GM23338 (cell line): ENCODE measurements at regions not wholly inside any gene's neighbourhood (a gene's known extent, or its start where the extent isn't known, plus 50 kb on each side); places are given as distances from the start of the nearest gene placed in this dataset.

Experiments used
- ATAC-seq: fragments of 200-7000 bp; cut with Tn5 transposase; 3 replicates; pipeline ENCODE4 v1.9.1; 2020
- DNase-seq: peaks from one replicate; pipeline ENCODE4 v3.0.0-alpha.2; 2015; ENCODE audit warnings: low spot score
- H2AFZ ChIP-seq: fragments of 200-600 bp; sonication (generic); 2 replicates; pipeline ENCODE4 v1.8.0; 2016; ENCODE audit warnings: antibody characterized with exemption, mild to moderate bottlenecking, moderate library complexity
- H3F3A ChIP-seq: fragments of 200-600 bp; sonication (generic); replicated peaks from 2 replicates; pipeline ENCODE4 v1.8.0; 2017; ENCODE audit warnings: antibody characterized with exemption, mixed run types, low read depth
- H3K27ac ChIP-seq: fragments of 200-600 bp; sonication (generic); 2 replicates; pipeline ENCODE4 v1.6.1; 2016; ENCODE audit warnings: low read depth
- H3K27me3 ChIP-seq: fragments of 200-600 bp; sonication (generic); 2 replicates; pipeline ENCODE4 v1.8.0; 2016; ENCODE audit warnings: mild to moderate bottlenecking, mixed run types, moderate library complexity; ENCODE audit not compliant: insufficient read depth
- H3K36me3 ChIP-seq: fragments of 200-600 bp; sonication (generic); 2 replicates; pipeline ENCODE4 v1.8.0; 2016; ENCODE audit warnings: mild to moderate bottlenecking; ENCODE audit not compliant: insufficient read depth
- H3K4me1 ChIP-seq: fragments of 200-600 bp; sonication (generic); 2 replicates; pipeline ENCODE4 v1.8.0; 2016; ENCODE audit warnings: mild to moderate bottlenecking, moderate library complexity; ENCODE audit not compliant: insufficient read depth
- H3K4me2 ChIP-seq: fragments of 200-600 bp; sonication (generic); 2 replicates; pipeline ENCODE4 v1.7.1; 2017; ENCODE audit warnings: mixed run types
- H3K4me3 ChIP-seq: fragments of 200-600 bp; sonication (generic); 2 replicates; pipeline ENCODE4 v1.6.1; 2016; ENCODE audit warnings: mixed run types
- H3K79me2 ChIP-seq: fragments of 200-600 bp; sonication (generic); replicated peaks from 2 replicates; pipeline ENCODE4 v1.8.0; 2017; ENCODE audit warnings: mild to moderate bottlenecking; ENCODE audit not compliant: insufficient read depth
- H3K9me2 ChIP-seq: fragments of 200-600 bp; sonication (generic); 2 replicates; pipeline ENCODE4 v1.8.0; 2017; ENCODE audit not compliant: insufficient read depth
- H4K20me1 ChIP-seq: fragments of 200-600 bp; sonication (generic); replicated peaks from 2 replicates; pipeline ENCODE4 v1.8.0; 2017; ENCODE audit warnings: mild to moderate bottlenecking; ENCODE audit not compliant: insufficient read depth
- H3K27ac Mint-ChIP-seq: 2 replicates; pipeline ENCODE4 v1.8.0; 2020; ENCODE audit warnings: inconsistent platforms, mild to moderate bottlenecking, moderate library complexity, mixed read lengths
- H3K27me3 Mint-ChIP-seq: 3 replicates; pipeline ENCODE4 v1.8.0; 2022; ENCODE audit warnings: low read depth, mild to moderate bottlenecking, moderate library complexity, mixed read lengths, inconsistent platforms; ENCODE audit not compliant: insufficient read depth, poor library complexity
- H3K36me3 Mint-ChIP-seq: 3 replicates; pipeline ENCODE4 v1.8.0; 2021; ENCODE audit warnings: low read depth, mild to moderate bottlenecking, inconsistent platforms, moderate library complexity, mixed read lengths
- H3K4me1 Mint-ChIP-seq: 3 replicates; pipeline ENCODE4 v1.8.0; 2020; ENCODE audit warnings: mild to moderate bottlenecking, inconsistent platforms, mixed read lengths
- H3K4me3 Mint-ChIP-seq: 3 replicates; pipeline ENCODE4 v1.8.0; 2021; ENCODE audit warnings: moderate library complexity, mild to moderate bottlenecking, inconsistent platforms, mixed read lengths
- H3K9me3 Mint-ChIP-seq: 3 replicates; pipeline ENCODE4 v1.8.0; 2020; ENCODE audit warnings: moderate library complexity, mild to moderate bottlenecking, inconsistent platforms, mixed read lengths
- CREB1 ChIP-seq: fragments of 250-450 bp; sonication (Bioruptor Pico); IDR thresholded peaks from 2 replicates; pipeline ENCODE4 v1.5.0; 2020; ENCODE audit warnings: low read depth, mild to moderate bottlenecking, moderate library complexity
- EZH2 ChIP-seq: fragments of 200-600 bp; sonication (generic); IDR thresholded peaks from one replicate; pipeline ENCODE4 v1.8.0; 2017; ENCODE audit warnings: antibody characterized with exemption, mild to moderate bottlenecking, low read depth; ENCODE audit not compliant: unreplicated experiment
- EZH2phosphoT487 ChIP-seq: fragments of 200-600 bp; sonication (generic); IDR thresholded peaks from one replicate; pipeline ENCODE4 v1.8.1; 2018; ENCODE audit warnings: antibody characterized with exemption; ENCODE audit not compliant: unreplicated experiment
- JUNB ChIP-seq: IDR thresholded peaks from one replicate; pipeline ENCODE4 v1.6.1; 2016; ENCODE audit warnings: antibody characterized with exemption; ENCODE audit not compliant: unreplicated experiment
- NANOG ChIP-seq: IDR thresholded peaks from 2 replicates; pipeline ENCODE4 v1.6.1; 2016; ENCODE audit warnings: antibody characterized with exemption, borderline replicate concordance
- POLR2AphosphoS5 ChIP-seq: IDR thresholded peaks from 2 replicates; pipeline ENCODE4 v1.6.1; 2016; ENCODE audit warnings: antibody characterized with exemption, low read depth
- STAT1 ChIP-seq: IDR thresholded peaks from one replicate; pipeline ENCODE4 v1.6.1; 2016; ENCODE audit warnings: antibody characterized with exemption; ENCODE audit not compliant: unreplicated experiment
- ZNF114 ChIP-seq: fragments of 250-450 bp; sonication (Bioruptor Pico); IDR thresholded peaks from 2 replicates; pipeline ENCODE4 v1.5.0; 2020; ENCODE audit warnings: mild to moderate bottlenecking, moderate library complexity
- ZNF331 ChIP-seq: fragments of 250-450 bp; sonication (Bioruptor Pico); IDR thresholded peaks from 2 replicates; pipeline ENCODE4 v1.5.0; 2020; ENCODE audit warnings: low read depth, mild to moderate bottlenecking, moderate library complexity
- TF ChIP-seq, protein P1 (sequence below), 2 experiments: fragments of 200-600 bp in 1 of 2; sonication (generic) in 1 of 2; conservative IDR thresholded peaks; 2 replicates each; pipeline versions ENCODE4 v1.5.1 to v1.6.1; 2016 to 2017; ENCODE audit warnings: antibody characterized with exemption in 2 of 2, low read depth in 2 of 2, mild to moderate bottlenecking in 2 of 2, moderate library complexity in 1 of 2
- TF ChIP-seq, protein P2 (sequence below): IDR thresholded peaks from 2 replicates; pipeline ENCODE4 v1.6.1; 2016; ENCODE audit warnings: antibody characterized with exemption
- TF ChIP-seq, protein P3 (sequence below): IDR thresholded peaks from one replicate; pipeline ENCODE4 v1.6.1; 2018; ENCODE audit warnings: antibody characterized with exemption; ENCODE audit not compliant: unreplicated experiment
- TF ChIP-seq, protein P4 (sequence below): fragments of 250-450 bp; sonication (Bioruptor Pico); IDR thresholded peaks from 2 replicates; pipeline ENCODE4 v1.5.0; 2020; ENCODE audit warnings: mild to moderate bottlenecking, moderate library complexity

DNA sequence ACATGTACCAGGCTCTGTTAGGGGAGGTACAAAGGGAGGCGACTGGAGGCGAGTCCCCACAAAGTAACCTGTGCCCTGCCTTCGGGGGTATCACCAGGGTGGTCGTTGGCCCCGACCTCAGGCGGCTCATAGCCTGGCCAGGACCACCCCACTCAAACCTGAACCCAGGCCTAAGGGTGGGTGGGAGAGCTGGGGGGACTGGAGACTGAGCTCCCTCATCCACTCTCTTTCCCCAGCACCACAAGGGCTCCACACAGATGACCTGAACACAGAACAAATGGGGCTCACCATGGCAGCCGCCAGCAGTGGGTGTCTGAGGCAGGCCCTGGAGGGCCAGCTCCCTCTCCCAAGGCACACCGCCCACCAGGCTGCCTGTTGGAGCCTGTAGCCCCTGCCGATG is 120.6 kb upstream of the TNRC6C start (continued):
- TF ChIP-seq, protein P1, sequence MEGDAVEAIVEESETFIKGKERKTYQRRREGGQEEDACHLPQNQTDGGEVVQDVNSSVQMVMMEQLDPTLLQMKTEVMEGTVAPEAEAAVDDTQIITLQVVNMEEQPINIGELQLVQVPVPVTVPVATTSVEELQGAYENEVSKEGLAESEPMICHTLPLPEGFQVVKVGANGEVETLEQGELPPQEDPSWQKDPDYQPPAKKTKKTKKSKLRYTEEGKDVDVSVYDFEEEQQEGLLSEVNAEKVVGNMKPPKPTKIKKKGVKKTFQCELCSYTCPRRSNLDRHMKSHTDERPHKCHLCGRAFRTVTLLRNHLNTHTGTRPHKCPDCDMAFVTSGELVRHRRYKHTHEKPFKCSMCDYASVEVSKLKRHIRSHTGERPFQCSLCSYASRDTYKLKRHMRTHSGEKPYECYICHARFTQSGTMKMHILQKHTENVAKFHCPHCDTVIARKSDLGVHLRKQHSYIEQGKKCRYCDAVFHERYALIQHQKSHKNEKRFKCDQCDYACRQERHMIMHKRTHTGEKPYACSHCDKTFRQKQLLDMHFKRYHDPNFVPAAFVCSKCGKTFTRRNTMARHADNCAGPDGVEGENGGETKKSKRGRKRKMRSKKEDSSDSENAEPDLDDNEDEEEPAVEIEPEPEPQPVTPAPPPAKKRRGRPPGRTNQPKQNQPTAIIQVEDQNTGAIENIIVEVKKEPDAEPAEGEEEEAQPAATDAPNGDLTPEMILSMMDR (conservative IDR thresholded peaks at IDR 0.05; ENCODE audit: low read depth in 2 of 2), result no peak
- TF ChIP-seq STAT1, result no peak
- TF ChIP-seq, protein P2, sequence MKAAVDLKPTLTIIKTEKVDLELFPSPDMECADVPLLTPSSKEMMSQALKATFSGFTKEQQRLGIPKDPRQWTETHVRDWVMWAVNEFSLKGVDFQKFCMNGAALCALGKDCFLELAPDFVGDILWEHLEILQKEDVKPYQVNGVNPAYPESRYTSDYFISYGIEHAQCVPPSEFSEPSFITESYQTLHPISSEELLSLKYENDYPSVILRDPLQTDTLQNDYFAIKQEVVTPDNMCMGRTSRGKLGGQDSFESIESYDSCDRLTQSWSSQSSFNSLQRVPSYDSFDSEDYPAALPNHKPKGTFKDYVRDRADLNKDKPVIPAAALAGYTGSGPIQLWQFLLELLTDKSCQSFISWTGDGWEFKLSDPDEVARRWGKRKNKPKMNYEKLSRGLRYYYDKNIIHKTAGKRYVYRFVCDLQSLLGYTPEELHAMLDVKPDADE, result no peak
- no peak for TF ChIP-seq ZNF114 (CRISPR knock-in tag)
- TF ChIP-seq POLR2AphosphoS5, result no peak
- no peak for TF ChIP-seq EZH2phosphoT487
- no peak for TF ChIP-seq CREB1 (CRISPR knock-in tag)
- TF ChIP-seq ZNF331 (CRISPR knock-in tag), result no peak
- TF ChIP-seq, protein P3, sequence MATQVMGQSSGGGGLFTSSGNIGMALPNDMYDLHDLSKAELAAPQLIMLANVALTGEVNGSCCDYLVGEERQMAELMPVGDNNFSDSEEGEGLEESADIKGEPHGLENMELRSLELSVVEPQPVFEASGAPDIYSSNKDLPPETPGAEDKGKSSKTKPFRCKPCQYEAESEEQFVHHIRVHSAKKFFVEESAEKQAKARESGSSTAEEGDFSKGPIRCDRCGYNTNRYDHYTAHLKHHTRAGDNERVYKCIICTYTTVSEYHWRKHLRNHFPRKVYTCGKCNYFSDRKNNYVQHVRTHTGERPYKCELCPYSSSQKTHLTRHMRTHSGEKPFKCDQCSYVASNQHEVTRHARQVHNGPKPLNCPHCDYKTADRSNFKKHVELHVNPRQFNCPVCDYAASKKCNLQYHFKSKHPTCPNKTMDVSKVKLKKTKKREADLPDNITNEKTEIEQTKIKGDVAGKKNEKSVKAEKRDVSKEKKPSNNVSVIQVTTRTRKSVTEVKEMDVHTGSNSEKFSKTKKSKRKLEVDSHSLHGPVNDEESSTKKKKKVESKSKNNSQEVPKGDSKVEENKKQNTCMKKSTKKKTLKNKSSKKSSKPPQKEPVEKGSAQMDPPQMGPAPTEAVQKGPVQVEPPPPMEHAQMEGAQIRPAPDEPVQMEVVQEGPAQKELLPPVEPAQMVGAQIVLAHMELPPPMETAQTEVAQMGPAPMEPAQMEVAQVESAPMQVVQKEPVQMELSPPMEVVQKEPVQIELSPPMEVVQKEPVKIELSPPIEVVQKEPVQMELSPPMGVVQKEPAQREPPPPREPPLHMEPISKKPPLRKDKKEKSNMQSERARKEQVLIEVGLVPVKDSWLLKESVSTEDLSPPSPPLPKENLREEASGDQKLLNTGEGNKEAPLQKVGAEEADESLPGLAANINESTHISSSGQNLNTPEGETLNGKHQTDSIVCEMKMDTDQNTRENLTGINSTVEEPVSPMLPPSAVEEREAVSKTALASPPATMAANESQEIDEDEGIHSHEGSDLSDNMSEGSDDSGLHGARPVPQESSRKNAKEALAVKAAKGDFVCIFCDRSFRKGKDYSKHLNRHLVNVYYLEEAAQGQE, result no peak
- TF ChIP-seq EZH2, result no peak
- TF ChIP-seq JUNB, result no peak

DNA sequence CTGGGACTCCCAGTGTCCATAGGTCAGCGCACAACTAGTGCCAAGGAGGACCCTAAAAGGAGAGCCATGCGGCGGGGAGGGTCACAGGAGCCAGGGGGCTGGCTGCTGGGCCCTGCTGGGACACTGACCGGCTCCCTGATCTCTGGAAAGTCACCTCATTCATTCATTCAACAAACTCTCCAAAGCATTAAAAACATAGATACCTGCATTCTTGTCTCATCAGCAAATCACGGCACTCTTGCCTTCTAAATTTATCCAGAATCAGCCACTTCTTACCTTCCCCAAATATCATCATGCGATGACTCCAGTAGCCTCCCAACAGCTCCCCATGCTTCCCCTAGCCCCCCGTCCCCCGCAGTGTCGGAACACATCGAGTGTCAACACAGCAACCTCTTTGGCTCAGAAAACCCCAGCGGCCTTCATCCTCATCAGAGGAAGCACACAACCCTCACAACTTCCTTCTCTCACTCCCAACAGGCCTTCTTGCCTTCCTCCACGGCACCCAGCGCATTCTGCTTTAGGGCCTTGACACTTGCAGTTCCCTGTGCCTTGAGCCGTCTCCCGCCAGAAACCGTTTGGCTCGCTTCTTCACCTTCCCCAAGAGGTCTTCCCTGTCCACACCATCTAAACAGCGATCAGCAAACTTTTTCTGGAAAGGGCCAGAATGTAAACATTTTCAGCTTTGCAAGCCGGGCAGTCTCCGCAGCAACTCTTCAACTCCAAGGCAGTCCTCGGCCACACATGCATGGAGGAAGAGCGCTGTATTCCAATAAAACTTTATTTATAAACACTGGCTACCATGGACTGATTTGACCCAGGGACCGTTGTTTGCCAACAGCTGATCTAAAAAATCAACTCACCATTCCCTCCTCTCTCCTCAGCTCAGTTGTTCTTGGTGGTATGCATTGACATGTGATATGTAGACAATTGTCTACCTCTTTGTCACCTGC is 119.5 kb upstream of the TNRC6C start:
- H3K27me3 Mint-ChIP-seq, result peaks cover 11% of the 10 kb centered on the region
- ATAC-seq (no peak), DNase-seq (no peak)
- Histone ChIP-seq H2AFZ (no peak overlapping the region), H3F3A (no peaks in the 10 kb centered on the region), H3K27me3 (no peaks in the 10 kb centered on the region), H3K36me3 (no peaks in the 10 kb centered on the region), H3K4me3 (no peak overlapping the region), H3K27ac (no peak overlapping the region), H3K9me2 (no peaks in the 10 kb centered on the region), H3K4me1 (peaks cover 5% of the 10 kb centered on the region; the same call in 1 of the 2 replicates), H3K79me2 (no peaks in the 10 kb centered on the region), H3K4me2 (no peak overlapping the region), H4K20me1 (no peaks in the 10 kb centered on the region)
- peaks cover 29% of the 10 kb centered on the region for H3K4me1 Mint-ChIP-seq
- no peaks in the 10 kb centered on the region for H3K36me3 Mint-ChIP-seq
- no peak overlapping the region for H3K4me3 Mint-ChIP-seq
- peaks cover 2% of the 10 kb centered on the region; the same call in 2 of the 3 replicates for H3K9me3 Mint-ChIP-seq
- no peak overlapping the region for H3K27ac Mint-ChIP-seq
- TF ChIP-seq NANOG, result no peak
- TF ChIP-seq, protein P4, sequence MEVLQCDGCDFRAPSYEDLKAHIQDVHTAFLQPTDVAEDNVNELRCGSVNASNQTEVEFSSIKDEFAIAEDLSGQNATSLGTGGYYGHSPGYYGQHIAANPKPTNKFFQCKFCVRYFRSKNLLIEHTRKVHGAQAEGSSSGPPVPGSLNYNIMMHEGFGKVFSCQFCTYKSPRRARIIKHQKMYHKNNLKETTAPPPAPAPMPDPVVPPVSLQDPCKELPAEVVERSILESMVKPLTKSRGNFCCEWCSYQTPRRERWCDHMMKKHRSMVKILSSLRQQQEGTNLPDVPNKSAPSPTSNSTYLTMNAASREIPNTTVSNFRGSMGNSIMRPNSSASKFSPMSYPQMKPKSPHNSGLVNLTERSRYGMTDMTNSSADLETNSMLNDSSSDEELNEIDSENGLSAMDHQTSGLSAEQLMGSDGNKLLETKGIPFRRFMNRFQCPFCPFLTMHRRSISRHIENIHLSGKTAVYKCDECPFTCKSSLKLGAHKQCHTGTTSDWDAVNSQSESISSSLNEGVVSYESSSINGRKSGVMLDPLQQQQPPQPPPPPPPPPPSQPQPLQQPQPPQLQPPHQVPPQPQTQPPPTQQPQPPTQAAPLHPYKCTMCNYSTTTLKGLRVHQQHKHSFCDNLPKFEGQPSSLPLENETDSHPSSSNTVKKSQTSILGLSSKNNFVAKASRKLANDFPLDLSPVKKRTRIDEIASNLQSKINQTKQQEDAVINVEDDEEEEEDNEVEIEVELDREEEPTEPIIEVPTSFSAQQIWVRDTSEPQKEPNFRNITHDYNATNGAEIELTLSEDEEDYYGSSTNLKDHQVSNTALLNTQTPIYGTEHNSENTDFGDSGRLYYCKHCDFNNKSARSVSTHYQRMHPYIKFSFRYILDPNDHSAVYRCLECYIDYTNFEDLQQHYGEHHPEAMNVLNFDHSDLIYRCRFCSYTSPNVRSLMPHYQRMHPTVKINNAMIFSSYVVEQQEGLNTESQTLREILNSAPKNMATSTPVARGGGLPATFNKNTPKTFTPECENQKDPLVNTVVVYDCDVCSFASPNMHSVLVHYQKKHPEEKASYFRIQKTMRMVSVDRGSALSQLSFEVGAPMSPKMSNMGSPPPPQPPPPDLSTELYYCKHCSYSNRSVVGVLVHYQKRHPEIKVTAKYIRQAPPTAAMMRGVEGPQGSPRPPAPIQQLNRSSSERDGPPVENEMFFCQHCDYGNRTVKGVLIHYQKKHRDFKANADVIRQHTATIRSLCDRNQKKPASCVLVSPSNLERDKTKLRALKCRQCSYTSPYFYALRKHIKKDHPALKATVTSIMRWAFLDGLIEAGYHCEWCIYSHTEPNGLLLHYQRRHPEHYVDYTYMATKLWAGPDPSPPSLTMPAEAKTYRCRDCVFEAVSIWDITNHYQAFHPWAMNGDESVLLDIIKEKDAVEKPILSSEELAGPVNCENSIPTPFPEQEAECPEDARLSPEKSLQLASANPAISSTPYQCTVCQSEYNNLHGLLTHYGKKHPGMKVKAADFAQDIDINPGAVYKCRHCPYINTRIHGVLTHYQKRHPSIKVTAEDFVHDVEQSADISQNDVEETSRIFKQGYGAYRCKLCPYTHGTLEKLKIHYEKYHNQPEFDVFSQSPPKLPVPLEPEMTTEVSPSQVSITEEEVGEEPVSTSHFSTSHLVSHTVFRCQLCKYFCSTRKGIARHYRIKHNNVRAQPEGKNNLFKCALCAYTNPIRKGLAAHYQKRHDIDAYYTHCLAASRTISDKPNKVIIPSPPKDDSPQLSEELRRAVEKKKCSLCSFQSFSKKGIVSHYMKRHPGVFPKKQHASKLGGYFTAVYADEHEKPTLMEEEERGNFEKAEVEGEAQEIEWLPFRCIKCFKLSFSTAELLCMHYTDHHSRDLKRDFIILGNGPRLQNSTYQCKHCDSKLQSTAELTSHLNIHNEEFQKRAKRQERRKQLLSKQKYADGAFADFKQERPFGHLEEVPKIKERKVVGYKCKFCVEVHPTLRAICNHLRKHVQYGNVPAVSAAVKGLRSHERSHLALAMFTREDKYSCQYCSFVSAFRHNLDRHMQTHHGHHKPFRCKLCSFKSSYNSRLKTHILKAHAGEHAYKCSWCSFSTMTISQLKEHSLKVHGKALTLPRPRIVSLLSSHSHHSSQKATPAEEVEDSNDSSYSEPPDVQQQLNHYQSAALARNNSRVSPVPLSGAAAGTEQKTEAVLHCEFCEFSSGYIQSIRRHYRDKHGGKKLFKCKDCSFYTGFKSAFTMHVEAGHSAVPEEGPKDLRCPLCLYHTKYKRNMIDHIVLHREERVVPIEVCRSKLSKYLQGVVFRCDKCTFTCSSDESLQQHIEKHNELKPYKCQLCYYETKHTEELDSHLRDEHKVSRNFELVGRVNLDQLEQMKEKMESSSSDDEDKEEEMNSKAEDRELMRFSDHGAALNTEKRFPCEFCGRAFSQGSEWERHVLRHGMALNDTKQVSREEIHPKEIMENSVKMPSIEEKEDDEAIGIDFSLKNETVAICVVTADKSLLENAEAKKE (CRISPR knock-in tag), result no peak
